Neural cell (in vitro differentiated cells): ENCODE measurements at regions not wholly inside any gene's neighbourhood (a gene's known extent, or its start where the extent isn't known, plus 50 kb on each side); places are given as distances from the start of the nearest gene placed in this dataset.

ENCODE experiments used
- H2AFZ ChIP-seq: fragments of 200-600, 300-800 bp; sonication (generic), shearing (Covaris generic); 2 replicates; pipeline ENCODE4 v1.6.0; 2014; ENCODE audit warnings: low read depth, mild to moderate bottlenecking, antibody characterized with exemption, low read length, moderate library complexity
- H3F3A ChIP-seq: fragments of 200-600 bp; shearing (Covaris generic); 2 replicates; pipeline ENCODE4 v1.6.1; 2016; ENCODE audit warnings: mild to moderate bottlenecking, moderate library complexity, mixed read lengths, antibody characterized with exemption, low read length; ENCODE audit not compliant: insufficient read depth, poor library complexity, severe bottlenecking
- H3K27ac ChIP-seq: fragments of 200-600, 300-800 bp; sonication (generic), shearing (Covaris generic); 2 replicates; pipeline ENCODE4 v1.5.1; 2014; ENCODE audit warnings: mild to moderate bottlenecking, low read length, moderate library complexity
- H3K27me3 ChIP-seq: fragments of 300-800, 200-600 bp; sonication (generic), shearing (Covaris generic); 2 replicates; pipeline ENCODE4 v1.6.0; 2014; ENCODE audit warnings: mild to moderate bottlenecking, low read depth, low read length, moderate library complexity; ENCODE audit not compliant: insufficient read depth
- H3K36me3 ChIP-seq: fragments of 300-800, 200-600 bp; sonication (generic), shearing (Covaris generic); 2 replicates; pipeline ENCODE4 v1.5.1; 2014; ENCODE audit warnings: mild to moderate bottlenecking, antibody characterized with exemption, low read length, moderate library complexity; ENCODE audit not compliant: insufficient read depth
- H3K4me2 ChIP-seq: fragments of 300-800, 200-600 bp; sonication (generic), shearing (Covaris generic); 2 replicates; pipeline ENCODE4 v1.6.0; 2014; ENCODE audit warnings: mild to moderate bottlenecking, low read length
- H3K4me3 ChIP-seq: fragments of 300-800, 200-600 bp; sonication (generic), shearing (Covaris generic); 2 replicates; pipeline ENCODE4 v1.5.1; 2014; ENCODE audit warnings: mild to moderate bottlenecking, low read length, moderate library complexity
- H3K79me2 ChIP-seq: fragments of 200-600 bp; shearing (Covaris generic); replicated peaks from 2 replicates; pipeline ENCODE4 v1.6.0; 2014; ENCODE audit warnings: mild to moderate bottlenecking, low read length, moderate library complexity; ENCODE audit not compliant: insufficient read depth
- H3K9ac ChIP-seq: fragments of 300-800, 200-600 bp; sonication (generic), shearing (Covaris generic); 2 replicates; pipeline ENCODE4 v1.6.1; 2016; ENCODE audit warnings: mild to moderate bottlenecking, low read length, mixed read lengths
- H3K9me2 ChIP-seq: fragments of 200-600 bp; shearing (Covaris generic); 2 replicates; pipeline ENCODE4 v1.6.1; 2016; ENCODE audit warnings: mild to moderate bottlenecking, low read length, mixed read lengths; ENCODE audit not compliant: insufficient read depth
- H3K9me3 ChIP-seq: fragments of 200-600, 300-800 bp; sonication (generic), shearing (Covaris generic); 2 replicates; pipeline ENCODE4 v1.6.1; 2016; ENCODE audit warnings: mild to moderate bottlenecking, mixed run types, low read length, moderate library complexity, mixed read lengths
- H4K20me1 ChIP-seq: fragments of 200-600 bp; shearing (Covaris generic); 2 replicates; pipeline ENCODE4 v1.6.1; 2016; ENCODE audit warnings: mild to moderate bottlenecking, mixed run types; ENCODE audit not compliant: insufficient read depth
- EP300 ChIP-seq: fragments of 450-650 bp; conservative IDR thresholded peaks from 2 replicates; pipeline ENCODE4 v1.6.1; 2014; ENCODE audit warnings: antibody characterized with exemption, mild to moderate bottlenecking, moderate library complexity; ENCODE audit not compliant: poor library complexity, severe bottlenecking
- EZH2 ChIP-seq: fragments of 200-600, 300-800 bp; shearing (Covaris generic), sonication (generic); IDR thresholded peaks from 2 replicates; pipeline ENCODE4 v1.6.1; 2014; ENCODE audit warnings: antibody characterized with exemption, low read length, borderline replicate concordance, mild to moderate bottlenecking; ENCODE audit not compliant: insufficient read depth, poor library complexity, severe bottlenecking
- MXI1 ChIP-seq: fragments of 450-650 bp; conservative IDR thresholded peaks from 2 replicates; pipeline ENCODE4 v1.6.1; 2014; ENCODE audit warnings: antibody characterized with exemption, mild to moderate bottlenecking; ENCODE audit not compliant: poor library complexity, severe bottlenecking
- POLR2AphosphoS5 ChIP-seq: IDR thresholded peaks from 2 replicates; pipeline ENCODE4 v1.6.1; 2012
- RAD21 ChIP-seq: fragments of 450-650 bp; conservative IDR thresholded peaks from 2 replicates; pipeline ENCODE4 v1.6.1; 2014; ENCODE audit warnings: antibody characterized with exemption, mild to moderate bottlenecking, moderate library complexity
- SMC3 ChIP-seq: fragments of 450-650 bp; conservative IDR thresholded peaks from 2 replicates; pipeline ENCODE4 v1.6.1; 2014; ENCODE audit warnings: antibody characterized with exemption, mild to moderate bottlenecking, moderate library complexity; ENCODE audit not compliant: poor library complexity
- TAF1 ChIP-seq: IDR thresholded peaks from 2 replicates; pipeline ENCODE4 v1.6.1; 2012; ENCODE audit warnings: low read depth
- TF ChIP-seq, protein P1 (sequence below): fragments of 450-650 bp; IDR thresholded peaks from 2 replicates; pipeline ENCODE4 v1.5.1; 2014; ENCODE audit warnings: antibody characterized with exemption, mild to moderate bottlenecking, moderate library complexity; ENCODE audit not compliant: poor library complexity, severe bottlenecking
- TF ChIP-seq, protein P2 (sequence below): IDR thresholded peaks from 2 replicates; pipeline ENCODE4 v1.6.1; 2012; ENCODE audit warnings: borderline replicate concordance

GRCh38 chr18:29174891-29175290 lies 998.0 kb upstream of the CDH2 start:
- no peaks in the 10 kb centered on the region for H3K79me2 ChIP-seq
- no peak overlapping the region for H2AFZ ChIP-seq

GRCh38 chr18:29172756-29173067 lies 995.8 kb upstream of the CDH2 start:
- H3K4me2 ChIP-seq: no peak overlapping the region
- H3K27ac ChIP-seq: no peak overlapping the region
- no peak overlapping the region for H2AFZ ChIP-seq

More at GRCh38 chr18:29174891-29175290, 998.0 kb upstream of the CDH2 start:
- Histone ChIP-seq H3K9ac (no peak overlapping the region), H3K27me3 (no peaks in the 10 kb centered on the region), H3K4me3 (no peak overlapping the region), H3K9me3 (no peaks in the 10 kb centered on the region), H3F3A (no peaks in the 10 kb centered on the region), H3K36me3 (no peaks in the 10 kb centered on the region), H4K20me1 (no peaks in the 10 kb centered on the region), H3K4me2 (no peak overlapping the region), H3K9me2 (no peaks in the 10 kb centered on the region), H3K27ac (no peak overlapping the region)
- TF ChIP-seq, protein P1, sequence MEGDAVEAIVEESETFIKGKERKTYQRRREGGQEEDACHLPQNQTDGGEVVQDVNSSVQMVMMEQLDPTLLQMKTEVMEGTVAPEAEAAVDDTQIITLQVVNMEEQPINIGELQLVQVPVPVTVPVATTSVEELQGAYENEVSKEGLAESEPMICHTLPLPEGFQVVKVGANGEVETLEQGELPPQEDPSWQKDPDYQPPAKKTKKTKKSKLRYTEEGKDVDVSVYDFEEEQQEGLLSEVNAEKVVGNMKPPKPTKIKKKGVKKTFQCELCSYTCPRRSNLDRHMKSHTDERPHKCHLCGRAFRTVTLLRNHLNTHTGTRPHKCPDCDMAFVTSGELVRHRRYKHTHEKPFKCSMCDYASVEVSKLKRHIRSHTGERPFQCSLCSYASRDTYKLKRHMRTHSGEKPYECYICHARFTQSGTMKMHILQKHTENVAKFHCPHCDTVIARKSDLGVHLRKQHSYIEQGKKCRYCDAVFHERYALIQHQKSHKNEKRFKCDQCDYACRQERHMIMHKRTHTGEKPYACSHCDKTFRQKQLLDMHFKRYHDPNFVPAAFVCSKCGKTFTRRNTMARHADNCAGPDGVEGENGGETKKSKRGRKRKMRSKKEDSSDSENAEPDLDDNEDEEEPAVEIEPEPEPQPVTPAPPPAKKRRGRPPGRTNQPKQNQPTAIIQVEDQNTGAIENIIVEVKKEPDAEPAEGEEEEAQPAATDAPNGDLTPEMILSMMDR: no peak
- TF ChIP-seq EZH2 (no peak), TAF1 (no peak), SMC3 (no peak), EP300 (no peak), POLR2AphosphoS5 (no peak), RAD21 (no peak), MXI1 (no peak)
- TF ChIP-seq, protein P2, sequence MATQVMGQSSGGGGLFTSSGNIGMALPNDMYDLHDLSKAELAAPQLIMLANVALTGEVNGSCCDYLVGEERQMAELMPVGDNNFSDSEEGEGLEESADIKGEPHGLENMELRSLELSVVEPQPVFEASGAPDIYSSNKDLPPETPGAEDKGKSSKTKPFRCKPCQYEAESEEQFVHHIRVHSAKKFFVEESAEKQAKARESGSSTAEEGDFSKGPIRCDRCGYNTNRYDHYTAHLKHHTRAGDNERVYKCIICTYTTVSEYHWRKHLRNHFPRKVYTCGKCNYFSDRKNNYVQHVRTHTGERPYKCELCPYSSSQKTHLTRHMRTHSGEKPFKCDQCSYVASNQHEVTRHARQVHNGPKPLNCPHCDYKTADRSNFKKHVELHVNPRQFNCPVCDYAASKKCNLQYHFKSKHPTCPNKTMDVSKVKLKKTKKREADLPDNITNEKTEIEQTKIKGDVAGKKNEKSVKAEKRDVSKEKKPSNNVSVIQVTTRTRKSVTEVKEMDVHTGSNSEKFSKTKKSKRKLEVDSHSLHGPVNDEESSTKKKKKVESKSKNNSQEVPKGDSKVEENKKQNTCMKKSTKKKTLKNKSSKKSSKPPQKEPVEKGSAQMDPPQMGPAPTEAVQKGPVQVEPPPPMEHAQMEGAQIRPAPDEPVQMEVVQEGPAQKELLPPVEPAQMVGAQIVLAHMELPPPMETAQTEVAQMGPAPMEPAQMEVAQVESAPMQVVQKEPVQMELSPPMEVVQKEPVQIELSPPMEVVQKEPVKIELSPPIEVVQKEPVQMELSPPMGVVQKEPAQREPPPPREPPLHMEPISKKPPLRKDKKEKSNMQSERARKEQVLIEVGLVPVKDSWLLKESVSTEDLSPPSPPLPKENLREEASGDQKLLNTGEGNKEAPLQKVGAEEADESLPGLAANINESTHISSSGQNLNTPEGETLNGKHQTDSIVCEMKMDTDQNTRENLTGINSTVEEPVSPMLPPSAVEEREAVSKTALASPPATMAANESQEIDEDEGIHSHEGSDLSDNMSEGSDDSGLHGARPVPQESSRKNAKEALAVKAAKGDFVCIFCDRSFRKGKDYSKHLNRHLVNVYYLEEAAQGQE: no peak

More at GRCh38 chr18:29172756-29173067, 995.8 kb upstream of the CDH2 start:
- H3F3A ChIP-seq: no peaks in the 10 kb centered on the region
- no peaks in the 10 kb centered on the region for H4K20me1 ChIP-seq
- no peaks in the 10 kb centered on the region for H3K9me3 ChIP-seq
- no peak overlapping the region for H3K4me3 ChIP-seq
- no peaks in the 10 kb centered on the region for H3K27me3 ChIP-seq
- no peak overlapping the region for H3K9ac ChIP-seq
- no peaks in the 10 kb centered on the region for H3K36me3 ChIP-seq
- no peak for TF ChIP-seq MXI1
- no peak for TF ChIP-seq SMC3
- TF ChIP-seq POLR2AphosphoS5: no peak
- TF ChIP-seq TAF1: no peak
- TF ChIP-seq, protein P1: no peak
- TF ChIP-seq EP300: no peak
- TF ChIP-seq EZH2: no peak
- TF ChIP-seq, protein P2: no peak
- no peak for TF ChIP-seq RAD21
- no peaks in the 10 kb centered on the region for H3K79me2 ChIP-seq
- H3K9me2 ChIP-seq: no peaks in the 10 kb centered on the region
